Keratinocyte (primary cell): ENCODE measurements at regions not wholly inside any gene's neighbourhood (a gene's known extent, or its start where the extent isn't known, plus 50 kb on each side); places are given as distances from the start of the nearest gene placed in this dataset.
A peak's percentile ranks its signal among the peaks of the same experiment; 100 is the strongest.

Experiments
- DNase-seq: peaks from one replicate; pipeline ENCODE4 v3.0.0-alpha.2; 2011; ENCODE audit warnings: low read depth, missing footprints, low spot score
- FAIRE-seq: peaks from 2 replicates; lab custom pipeline; 2011; peaks lifted over from hg19 to GRCh38; lab: Jason Lieb, UNC
- H2AFZ ChIP-seq: 2 replicates; pipeline ENCODE4 v1.6.0; 2012; ENCODE audit warnings: low read length, control low read depth, inconsistent platforms; ENCODE audit not compliant: control insufficient read depth
- H3K27ac ChIP-seq: 2 replicates; pipeline ENCODE4 v1.5.1; 2011; ENCODE audit warnings: low read length; ENCODE audit not compliant: control insufficient read depth, insufficient read depth
- H3K27me3 ChIP-seq: 3 replicates; pipeline ENCODE4 v1.6.0; 2011; ENCODE audit warnings: low read length; ENCODE audit not compliant: control insufficient read depth, insufficient read depth; ENCODE audit errors: extremely low read depth
- H3K36me3 ChIP-seq, 2 experiments: 2 replicates in 1 of 2; 3 replicates in 1 of 2; pipeline ENCODE4 v1.5.1; 2011; ENCODE audit warnings: low read length in 2 of 2, mild to moderate bottlenecking in 1 of 2; ENCODE audit not compliant: control insufficient read depth in 2 of 2, insufficient read depth in 2 of 2; ENCODE audit errors: extremely low read depth in 1 of 2
- H3K4me1 ChIP-seq: 3 replicates; pipeline ENCODE4 v1.5.1; 2011; ENCODE audit warnings: low read length; ENCODE audit not compliant: control insufficient read depth, insufficient read depth; ENCODE audit errors: extremely low read depth
- H3K4me2 ChIP-seq: 3 replicates; pipeline ENCODE4 v1.6.0; 2011; ENCODE audit warnings: low read depth, low read length; ENCODE audit not compliant: control insufficient read depth, insufficient read depth; ENCODE audit errors: extremely low read depth
- H3K4me3 ChIP-seq, 3 experiments: fragments of 200-600 bp in 1 of 3; sonication (generic) in 1 of 3; 2 replicates in 2 of 3; 3 replicates in 1 of 3; pipeline ENCODE4 v1.5.1; 2011 to 2016; ENCODE audit warnings: low read length in 3 of 3, mild to moderate bottlenecking in 3 of 3, control low read depth in 2 of 3, inconsistent platforms in 1 of 3, low read depth in 1 of 3, mixed read lengths in 1 of 3, mixed run types in 1 of 3, moderate library complexity in 1 of 3; ENCODE audit not compliant: control insufficient read depth in 2 of 3, insufficient read depth in 2 of 3; ENCODE audit errors: extremely low read depth in 1 of 3
- H3K79me2 ChIP-seq: 2 replicates; pipeline ENCODE4 v1.6.0; 2012; ENCODE audit warnings: low read length; ENCODE audit not compliant: control insufficient read depth, insufficient read depth
- H3K9ac ChIP-seq: 3 replicates; pipeline ENCODE4 v1.6.0; 2011; ENCODE audit warnings: low read length; ENCODE audit not compliant: control insufficient read depth, insufficient read depth; ENCODE audit errors: extremely low read depth
- H3K9me1 ChIP-seq: 3 replicates; pipeline ENCODE4 v1.6.0; 2011; ENCODE audit warnings: low read length; ENCODE audit not compliant: control insufficient read depth, insufficient read depth; ENCODE audit errors: extremely low read depth
- H3K9me3 ChIP-seq: 2 replicates; pipeline ENCODE4 v1.5.1; 2012; ENCODE audit warnings: low read depth, low read length; ENCODE audit not compliant: control insufficient read depth
- H4K20me1 ChIP-seq: 3 replicates; pipeline ENCODE4 v1.6.0; 2011; ENCODE audit warnings: low read length; ENCODE audit not compliant: control insufficient read depth, insufficient read depth; ENCODE audit errors: extremely low read depth
- EZH2 ChIP-seq: IDR thresholded peaks from one replicate; pipeline ENCODE4 v1.6.1; 2012; ENCODE audit warnings: inconsistent platforms, mild to moderate bottlenecking, low read length, moderate library complexity
- dilution Hi-C: fragments of 300-500 bp; cut with MboI; formaldehyde crosslinking; loops from one replicate; pipeline ENCODE4 v1.7.0; 2020; ENCODE audit warnings: low sequenced_read_pairs; ENCODE audit not compliant: extremely low pct_ligation_motif_present
- TF ChIP-seq, protein P1 (sequence below), 3 experiments: IDR thresholded peaks in 1 of 3; conservative IDR thresholded peaks in 1 of 3; optimal IDR thresholded peaks in 1 of 3; 2 replicates in 2 of 3; 3 replicates in 1 of 3; pipeline versions ENCODE3 to v1.5.1; 2011; ENCODE audit warnings: low read length in 3 of 3, mild to moderate bottlenecking in 3 of 3, moderate library complexity in 2 of 3, control low read depth in 1 of 3, inconsistent platforms in 1 of 3; ENCODE audit not compliant: insufficient read depth in 2 of 3; ENCODE audit errors: extremely low read depth in 1 of 3

DNA sequence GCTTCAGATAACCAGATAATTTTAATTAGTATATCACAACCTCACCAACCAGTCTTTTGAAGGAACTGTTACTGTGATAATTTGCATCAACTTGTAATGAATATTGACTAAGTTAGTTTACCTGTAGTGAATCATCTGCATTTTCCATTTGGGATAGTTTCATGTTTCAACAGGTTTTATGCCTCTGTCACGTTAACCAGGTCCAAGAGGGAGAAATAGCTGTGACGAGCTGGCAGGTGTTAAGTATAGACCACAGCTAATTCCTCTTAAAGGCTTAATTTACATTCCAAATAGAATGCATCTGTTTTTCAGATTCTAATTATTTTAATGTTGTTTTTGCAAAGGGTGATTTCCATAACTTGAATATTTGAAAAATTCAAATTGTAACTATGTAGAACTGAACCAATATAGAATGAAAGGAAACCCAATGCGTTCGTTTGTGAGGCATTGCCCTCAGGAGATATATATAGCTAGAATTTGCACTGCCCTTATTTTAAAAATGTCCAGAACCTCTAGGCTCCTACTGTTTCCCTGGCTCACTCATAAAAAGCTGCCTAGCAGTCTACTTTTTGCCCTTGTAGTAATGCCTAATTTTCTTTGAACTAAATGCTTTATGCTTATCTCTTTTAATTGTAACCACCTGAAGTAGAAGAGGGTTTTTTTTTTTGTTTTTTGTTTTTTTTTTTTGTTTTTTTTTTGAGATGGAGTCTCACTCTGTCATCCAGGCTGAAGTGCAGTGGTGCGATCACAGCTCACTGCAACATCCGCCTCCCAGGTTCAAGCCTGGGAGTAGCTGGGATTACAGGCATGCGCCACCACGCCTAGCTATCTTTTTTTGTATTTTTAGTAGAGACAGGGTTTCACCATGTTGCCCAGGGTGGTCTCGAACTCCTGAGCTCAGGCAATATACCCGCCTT lies 270.5 kb downstream of the SMARCA2 start:
- no peak for FAIRE-seq
- dilution Hi-C loops = no loop called here
- H3K27ac ChIP-seq = no peak overlapping the region

DNA sequence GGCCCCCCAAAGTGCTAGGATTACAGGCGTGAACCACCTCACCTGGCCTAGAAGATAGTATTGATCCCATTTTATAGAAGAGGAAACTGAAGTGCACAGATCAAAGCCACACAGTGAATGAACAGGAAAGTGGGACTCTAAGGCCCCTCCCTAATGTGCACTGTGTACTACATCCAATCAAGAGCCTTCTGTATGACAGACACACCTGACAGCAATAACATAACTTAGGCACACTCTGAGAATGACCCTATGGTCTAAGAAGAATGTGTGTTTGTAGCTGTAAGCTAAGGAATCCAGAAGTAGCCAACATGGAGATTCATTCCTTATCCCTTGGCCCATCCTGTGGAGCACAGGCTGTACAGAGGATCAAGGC lies 271.2 kb downstream of the SMARCA2 start:
- Histone ChIP-seq H3K9me3 (no peaks in the 10 kb centered on the region), H2AFZ (no peak overlapping the region), H3K27ac (no peak overlapping the region), H3K79me2 (no peaks in the 10 kb centered on the region), H3K4me1 (peaks cover 7% of the 10 kb centered on the region), H4K20me1 (no peaks in the 10 kb centered on the region), H3K9ac (no peak overlapping the region), H3K9me1 (no peaks in the 10 kb centered on the region), H3K4me3 (no peak overlapping the region), H3K27me3 (no peaks in the 10 kb centered on the region), H3K4me2 (no peak overlapping the region), H3K36me3 (no peaks in the 10 kb centered on the region)
- no peak for FAIRE-seq
- no peak for DNase-seq
- dilution Hi-C loops = no loop called here
- TF ChIP-seq EZH2 = no peak
- TF ChIP-seq, protein P1, sequence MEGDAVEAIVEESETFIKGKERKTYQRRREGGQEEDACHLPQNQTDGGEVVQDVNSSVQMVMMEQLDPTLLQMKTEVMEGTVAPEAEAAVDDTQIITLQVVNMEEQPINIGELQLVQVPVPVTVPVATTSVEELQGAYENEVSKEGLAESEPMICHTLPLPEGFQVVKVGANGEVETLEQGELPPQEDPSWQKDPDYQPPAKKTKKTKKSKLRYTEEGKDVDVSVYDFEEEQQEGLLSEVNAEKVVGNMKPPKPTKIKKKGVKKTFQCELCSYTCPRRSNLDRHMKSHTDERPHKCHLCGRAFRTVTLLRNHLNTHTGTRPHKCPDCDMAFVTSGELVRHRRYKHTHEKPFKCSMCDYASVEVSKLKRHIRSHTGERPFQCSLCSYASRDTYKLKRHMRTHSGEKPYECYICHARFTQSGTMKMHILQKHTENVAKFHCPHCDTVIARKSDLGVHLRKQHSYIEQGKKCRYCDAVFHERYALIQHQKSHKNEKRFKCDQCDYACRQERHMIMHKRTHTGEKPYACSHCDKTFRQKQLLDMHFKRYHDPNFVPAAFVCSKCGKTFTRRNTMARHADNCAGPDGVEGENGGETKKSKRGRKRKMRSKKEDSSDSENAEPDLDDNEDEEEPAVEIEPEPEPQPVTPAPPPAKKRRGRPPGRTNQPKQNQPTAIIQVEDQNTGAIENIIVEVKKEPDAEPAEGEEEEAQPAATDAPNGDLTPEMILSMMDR (optimal IDR thresholded peaks at IDR 0.05 in 1 of 3, IDR thresholded peaks at IDR 0.05 in 1 of 3, conservative IDR thresholded peaks at IDR 0.05 in 1 of 3; ENCODE audit: extremely low read depth in 1 of 3, insufficient read depth in 2 of 3, low read length in 3 of 3) = no peak

More for the DNA sequence above, 270.5 kb downstream of the SMARCA2 start:
- Histone ChIP-seq H3K79me2 (no peaks in the 10 kb centered on the region), H3K27me3 (no peaks in the 10 kb centered on the region), H3K4me3 (no peak overlapping the region), H3K9ac (no peak overlapping the region), H3K9me1 (no peaks in the 10 kb centered on the region), H3K4me1 (peaks cover 7% of the 10 kb centered on the region), H4K20me1 (no peaks in the 10 kb centered on the region), H3K9me3 (no peaks in the 10 kb centered on the region), H3K4me2 (no peak overlapping the region), H3K36me3 (no peaks in the 10 kb centered on the region), H2AFZ (no peak overlapping the region)
- peak; percentile 17 for DNase-seq
- TF ChIP-seq EZH2 = no peak
- TF ChIP-seq, protein P1 (optimal IDR thresholded peaks at IDR 0.05 in 1 of 3, IDR thresholded peaks at IDR 0.05 in 1 of 3, conservative IDR thresholded peaks at IDR 0.05 in 1 of 3; ENCODE audit: extremely low read depth in 1 of 3, insufficient read depth in 2 of 3, low read length in 3 of 3) = no peak
